Mesenchymal stem cell (in vitro differentiated cells and primary cell): ENCODE measurements at regions not wholly inside any gene's neighbourhood (a gene's known extent, or its start where the extent isn't known, plus 50 kb on each side); places are given as distances from the start of the nearest gene placed in this dataset.

Experiments
- DNase-seq: peaks from one replicate; pipeline ENCODE4 v3.0.0-alpha.2; 2013
- H2AFZ ChIP-seq: one replicate; pipeline ENCODE4 v1.6.1; 2013; ENCODE audit warnings: low read depth, mild to moderate bottlenecking, control low read depth, inconsistent platforms, low read length, moderate library complexity
- H2AK5ac ChIP-seq: 2 replicates; pipeline ENCODE4 v1.6.1; 2013; ENCODE audit warnings: low read length, moderate library complexity, mild to moderate bottlenecking, inconsistent platforms; ENCODE audit not compliant: severe bottlenecking
- H2BK120ac ChIP-seq: one replicate; pipeline ENCODE4 v1.6.1; 2013; ENCODE audit warnings: low read depth, mild to moderate bottlenecking, inconsistent platforms, low read length, moderate library complexity
- H2BK12ac ChIP-seq, 2 experiments: one replicate each; pipeline ENCODE4 v1.6.1; 2013; ENCODE audit warnings: inconsistent platforms in 2 of 2, low read length in 2 of 2, mild to moderate bottlenecking in 2 of 2, moderate library complexity in 2 of 2, control low read depth in 1 of 2
- H2BK15ac ChIP-seq: one replicate; pipeline ENCODE4 v1.6.1; 2013; ENCODE audit warnings: mild to moderate bottlenecking, low read depth, inconsistent platforms; ENCODE audit not compliant: poor library complexity, severe bottlenecking
- H2BK5ac ChIP-seq: 2 replicates; pipeline ENCODE4 v1.6.1; 2013; ENCODE audit warnings: low read depth, mild to moderate bottlenecking, low read length, control low read depth, inconsistent platforms; ENCODE audit not compliant: poor library complexity, severe bottlenecking
- H3K14ac ChIP-seq, 2 experiments: one replicate each; pipeline ENCODE4 v1.6.1; 2013; ENCODE audit warnings: inconsistent platforms in 2 of 2, low read length in 2 of 2, control low read depth in 1 of 2, mild to moderate bottlenecking in 1 of 2, moderate library complexity in 1 of 2
- H3K18ac ChIP-seq, 2 experiments: one replicate each; pipeline ENCODE4 v1.6.1; 2013; ENCODE audit warnings: inconsistent platforms in 2 of 2, low read length in 2 of 2, control low read depth in 1 of 2, low read depth in 1 of 2, mild to moderate bottlenecking in 1 of 2
- H3K23ac ChIP-seq, 2 experiments: one replicate each; pipeline ENCODE4 v1.6.1; 2013; ENCODE audit warnings: inconsistent platforms in 2 of 2, low read length in 2 of 2, mild to moderate bottlenecking in 2 of 2, moderate library complexity in 2 of 2, control low read depth in 1 of 2
- H3K27ac ChIP-seq: 2 replicates; pipeline ENCODE4 v1.5.1; 2013; ENCODE audit warnings: mild to moderate bottlenecking, moderate library complexity, low read length, control low read depth, inconsistent platforms; ENCODE audit not compliant: poor library complexity, severe bottlenecking
- H3K27me3 ChIP-seq, 2 experiments: 2 replicates each; pipeline versions ENCODE4 v1.6.1 to v1.7.0; 2013; ENCODE audit warnings: low read length in 2 of 2, mild to moderate bottlenecking in 2 of 2, moderate library complexity in 2 of 2, control low read depth in 1 of 2, inconsistent platforms in 1 of 2; ENCODE audit not compliant: control insufficient read depth in 1 of 2, insufficient read depth in 1 of 2
- H3K36me3 ChIP-seq, 2 experiments: 2 replicates each; pipeline versions ENCODE4 v1.6.1 to v1.7.0; 2013; ENCODE audit warnings: low read length in 2 of 2, control low read depth in 1 of 2, inconsistent platforms in 1 of 2, low read depth in 1 of 2, mild to moderate bottlenecking in 1 of 2; ENCODE audit not compliant: insufficient read depth in 2 of 2, control insufficient read depth in 1 of 2
- H3K4ac ChIP-seq, 2 experiments: one replicate each; pipeline ENCODE4 v1.6.1; 2013; ENCODE audit warnings: inconsistent platforms in 2 of 2, low read length in 2 of 2, mild to moderate bottlenecking in 2 of 2, moderate library complexity in 2 of 2, control low read depth in 1 of 2, low read depth in 1 of 2
- H3K4me1 ChIP-seq: 2 replicates; pipeline ENCODE4 v1.6.1; 2013; ENCODE audit warnings: low read depth, low read length, control low read depth; ENCODE audit not compliant: control insufficient read depth, insufficient read depth
- H3K4me2 ChIP-seq: 2 replicates; pipeline ENCODE4 v1.6.1; 2013; ENCODE audit warnings: low read length, mild to moderate bottlenecking, inconsistent platforms; ENCODE audit not compliant: poor library complexity, severe bottlenecking
- H3K4me3 ChIP-seq, 2 experiments: 2 replicates each; pipeline versions ENCODE4 v1.5.1 to v1.7.0; 2013; ENCODE audit warnings: low read length in 2 of 2, mild to moderate bottlenecking in 2 of 2, control low read depth in 1 of 2, low read depth in 1 of 2; ENCODE audit not compliant: insufficient read depth in 1 of 2
- H3K79me1 ChIP-seq: replicated peaks from 2 replicates; pipeline ENCODE4 v1.6.1; 2013; ENCODE audit warnings: mild to moderate bottlenecking, control low read depth, low read length, inconsistent platforms; ENCODE audit not compliant: poor library complexity, severe bottlenecking
- H3K9ac ChIP-seq: 2 replicates; pipeline ENCODE4 v1.7.0; 2013; ENCODE audit warnings: mild to moderate bottlenecking, low read length, moderate library complexity
- H3K9me3 ChIP-seq: 2 replicates; pipeline ENCODE4 v1.7.0; 2013; ENCODE audit warnings: mild to moderate bottlenecking, low read length; ENCODE audit not compliant: control insufficient read depth
- H4K8ac ChIP-seq: one replicate; pipeline ENCODE4 v1.6.1; 2013; ENCODE audit warnings: inconsistent platforms, mild to moderate bottlenecking, low read length, moderate library complexity
- H4K91ac ChIP-seq: one replicate; pipeline ENCODE4 v1.6.1; 2013; ENCODE audit warnings: mild to moderate bottlenecking, low read length, inconsistent platforms
- WGBS: methylation state at CpG from one replicate; pipeline ENCODE4 v1.1.7; 2013; ENCODE audit warnings: mixed read lengths; 5-methylcytosine and 5-hydroxymethylcytosine counted together

DNA sequence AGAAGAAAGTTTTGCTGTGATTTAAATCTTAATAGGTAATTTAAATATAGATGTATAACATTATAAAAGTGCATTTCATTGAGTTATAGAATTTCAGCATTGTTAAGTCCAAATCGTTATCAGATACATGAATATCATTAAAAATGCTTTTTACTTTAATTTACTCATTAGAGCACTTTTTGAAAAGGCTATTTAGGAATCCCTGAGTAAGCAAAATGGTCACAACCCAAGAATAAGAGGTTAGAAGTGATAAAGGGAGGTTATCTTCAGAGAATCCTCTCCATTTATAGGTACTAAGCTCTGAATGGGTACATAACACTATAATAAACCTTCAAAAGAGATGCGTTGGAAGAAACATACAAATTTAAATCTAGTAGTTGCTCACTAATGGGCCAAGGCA lies 130.7 kb downstream of the SLC30A10 start:
- H3K27me3 ChIP-seq, result no peaks in the 10 kb centered on the region
- H3K36me3 ChIP-seq, result no peaks in the 10 kb centered on the region
- H2BK120ac ChIP-seq, result no peak overlapping the region
- no peak overlapping the region for H3K4ac ChIP-seq
- no peak overlapping the region for H3K18ac ChIP-seq
- WGBS, result 100% methylated on average over 1 of the region's 2 CpGs
- H3K4me2 ChIP-seq, result no peak overlapping the region
- H4K8ac ChIP-seq, result no peak overlapping the region
- H3K4me1 ChIP-seq, result no peaks in the 10 kb centered on the region
- no peak overlapping the region for H2BK12ac ChIP-seq
- H3K4me3 ChIP-seq, result no peak overlapping the region
- H3K14ac ChIP-seq, result no peak overlapping the region
- no peak overlapping the region for H3K27ac ChIP-seq
- no peak overlapping the region for H4K91ac ChIP-seq
- no peak for DNase-seq
- no peak overlapping the region for H2AK5ac ChIP-seq
- no peak overlapping the region for H2BK15ac ChIP-seq
- no peaks in the 10 kb centered on the region for H3K79me1 ChIP-seq
- no peak overlapping the region for H3K23ac ChIP-seq
- H3K9me3 ChIP-seq, result no peaks in the 10 kb centered on the region
- peak overlapping the region; percentile 76 for H3K9ac ChIP-seq
- no peak overlapping the region for H2BK5ac ChIP-seq
- no peak overlapping the region for H2AFZ ChIP-seq

DNA sequence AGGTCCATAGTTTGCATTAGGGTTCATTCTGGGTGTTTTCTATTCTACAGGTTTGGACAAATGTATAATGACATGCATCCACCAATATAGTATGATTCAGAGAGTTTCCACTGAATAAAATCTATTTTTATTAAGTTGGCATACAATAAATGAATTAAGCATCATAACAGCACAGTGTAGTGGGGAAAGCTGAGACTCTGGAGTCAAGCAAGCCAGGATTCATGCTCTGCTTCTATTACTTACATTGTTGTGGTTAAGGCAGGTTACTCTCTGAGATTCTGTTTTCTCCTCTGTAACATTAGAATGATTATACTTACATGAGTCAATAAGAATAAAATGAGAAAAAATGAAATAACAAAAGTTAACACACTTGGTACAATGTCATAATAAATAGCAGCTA lies 131.3 kb downstream of the SLC30A10 start:
- Histone ChIP-seq H2AFZ (no peak overlapping the region), H3K14ac (no peak overlapping the region), H4K91ac (no peak overlapping the region), H3K4ac (no peak overlapping the region), H2BK120ac (no peak overlapping the region), H3K36me3 (no peaks in the 10 kb centered on the region), H3K23ac (no peak overlapping the region), H3K9me3 (no peaks in the 10 kb centered on the region), H2BK15ac (no peak overlapping the region), H3K27ac (no peak overlapping the region), H2AK5ac (no peak overlapping the region), H2BK5ac (no peak overlapping the region), H4K8ac (no peak overlapping the region), H3K18ac (no peak overlapping the region), H3K27me3 (no peaks in the 10 kb centered on the region), H3K4me1 (no peaks in the 10 kb centered on the region), H3K4me3 (no peak overlapping the region), H3K79me1 (no peaks in the 10 kb centered on the region), H3K9ac (peak overlapping the region; percentile 76), H2BK12ac (no peak overlapping the region), H3K4me2 (no peak overlapping the region)
- no peak for DNase-seq

DNA sequence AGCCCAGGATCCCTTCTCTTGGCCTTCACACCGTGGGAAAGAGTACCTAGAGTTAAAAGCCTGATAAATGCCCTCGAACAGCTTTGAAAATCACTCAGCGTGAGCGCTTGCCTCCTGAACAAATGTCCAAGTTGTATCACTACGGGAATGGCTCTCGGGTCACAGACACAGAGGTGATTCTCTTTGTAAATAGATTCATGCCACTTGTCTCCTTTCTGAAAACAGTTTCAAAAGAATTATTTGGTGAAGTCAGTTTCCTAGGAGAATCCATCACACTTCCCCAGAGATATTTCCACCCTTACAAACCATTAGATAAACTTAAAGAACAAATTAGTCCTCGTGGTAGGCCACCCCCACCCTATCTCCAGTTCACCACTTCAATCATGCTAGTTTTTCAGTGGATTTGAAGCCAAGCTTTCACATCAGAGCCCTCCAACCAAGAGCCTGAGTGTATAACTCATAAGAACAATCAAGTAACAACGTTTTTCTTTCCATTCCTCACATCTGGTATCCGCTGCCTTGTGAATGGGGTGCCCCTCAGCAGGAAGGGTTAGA lies 132.9 kb downstream of the SLC30A10 start:
- Histone ChIP-seq H3K9ac (no peak overlapping the region), H3K4me2 (no peak overlapping the region), H3K4ac (no peak overlapping the region), H4K8ac (no peak overlapping the region), H4K91ac (no peak overlapping the region), H2AK5ac (no peak overlapping the region), H2BK120ac (no peak overlapping the region), H3K9me3 (no peaks in the 10 kb centered on the region), H3K27ac (no peak overlapping the region), H2BK15ac (no peak overlapping the region), H3K36me3 (no peaks in the 10 kb centered on the region), H2BK5ac (no peak overlapping the region), H3K79me1 (no peaks in the 10 kb centered on the region), H2BK12ac (no peak overlapping the region), H2AFZ (no peak overlapping the region), H3K23ac (no peak overlapping the region), H3K14ac (no peak overlapping the region), H3K18ac (no peak overlapping the region), H3K4me3 (no peak overlapping the region), H3K4me1 (peaks cover 2% of the 10 kb centered on the region), H3K27me3 (no peaks in the 10 kb centered on the region)
- 92% methylated on average over 7 of the region's 9 CpGs for WGBS
- no peak for DNase-seq

DNA sequence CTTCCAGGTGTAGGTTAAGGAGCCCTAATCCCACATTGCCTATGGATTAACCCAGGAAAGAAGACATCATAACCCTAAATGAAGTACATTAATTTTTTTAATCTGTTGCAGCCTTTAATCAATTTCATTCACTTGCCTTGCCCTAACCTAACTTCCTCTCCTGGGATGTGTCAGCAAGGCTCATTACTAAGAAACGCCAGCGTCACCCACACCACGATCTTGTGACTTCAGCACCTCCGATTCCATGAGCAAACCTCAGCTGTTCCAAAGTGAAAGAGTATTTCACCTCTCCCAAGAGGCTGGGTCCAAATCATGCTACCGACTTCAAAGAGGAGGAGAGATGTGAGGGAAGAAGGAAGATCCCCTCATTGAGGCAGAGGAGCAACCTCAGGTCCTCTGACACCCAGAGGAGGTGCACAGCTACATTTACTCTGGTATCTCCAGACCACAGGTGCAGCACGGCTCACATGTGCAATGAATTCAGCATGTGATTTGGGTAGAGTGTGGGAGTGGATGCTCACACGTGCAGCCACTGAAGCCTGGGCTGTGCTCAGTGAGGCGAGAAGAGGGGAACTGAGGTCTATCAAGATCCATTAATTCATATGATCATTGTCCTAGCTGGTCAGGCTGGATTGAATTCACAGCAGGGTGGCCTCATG lies 134.1 kb downstream of the SLC30A10 start:
- Histone ChIP-seq H3K79me1 (no peaks in the 10 kb centered on the region), H3K4me3 (no peak overlapping the region), H3K4me2 (no peak overlapping the region), H2BK15ac (no peak overlapping the region), H3K23ac (no peak overlapping the region), H3K4ac (no peak overlapping the region), H2BK120ac (no peak overlapping the region), H3K36me3 (no peaks in the 10 kb centered on the region), H2AFZ (no peak overlapping the region), H3K18ac (no peak overlapping the region), H3K9ac (no peak overlapping the region), H2BK12ac (no peak overlapping the region), H4K8ac (no peak overlapping the region), H2BK5ac (no peak overlapping the region), H4K91ac (no peak overlapping the region), H3K9me3 (no peaks in the 10 kb centered on the region), H3K14ac (no peak overlapping the region), H2AK5ac (no peak overlapping the region), H3K27me3 (no peaks in the 10 kb centered on the region), H3K4me1 (peaks cover 2% of the 10 kb centered on the region), H3K27ac (no peak overlapping the region)
- 91% methylated on average over 7 of the region's 8 CpGs for WGBS
- no peak for DNase-seq
